Sigmoid colon (tissue), 4 donors: ENCODE measurements at regions not wholly inside any gene's neighbourhood (a gene's known extent, or its start where the extent isn't known, plus 50 kb on each side); places are given as distances from the start of the nearest gene placed in this dataset.

Experiments
- EP300 ChIP-seq, 4 donors: sonication (generic); formaldehyde crosslinking; IDR thresholded peaks; one replicate each; pipeline ENCODE4 v1.6.1; 2017; ENCODE audit warnings: antibody characterized with exemption in 4 of 4
- POLR2A ChIP-seq, 2 donors: fragments of 450-650 bp; IDR thresholded peaks; one replicate each; pipeline ENCODE4 v1.6.1; 2016; ENCODE audit warnings: antibody characterized with exemption in 2 of 2, mild to moderate bottlenecking in 2 of 2, moderate library complexity in 2 of 2
- POLR2AphosphoS5 ChIP-seq, 4 donors: sonication (generic); formaldehyde crosslinking; IDR thresholded peaks; one replicate each; pipeline ENCODE4 v1.6.1; 2017; ENCODE audit warnings: antibody characterized with exemption in 4 of 4
- TF ChIP-seq, protein P1 (sequence below), 4 experiments: fragments of 450-650 bp in 3 of 4; fragments of 200-600 bp in 1 of 4; IDR thresholded peaks; one replicate each; pipeline ENCODE4 v1.5.1; 2016 to 2019; ENCODE audit warnings: antibody characterized with exemption in 4 of 4, mild to moderate bottlenecking in 3 of 4, moderate library complexity in 2 of 4

DNA sequence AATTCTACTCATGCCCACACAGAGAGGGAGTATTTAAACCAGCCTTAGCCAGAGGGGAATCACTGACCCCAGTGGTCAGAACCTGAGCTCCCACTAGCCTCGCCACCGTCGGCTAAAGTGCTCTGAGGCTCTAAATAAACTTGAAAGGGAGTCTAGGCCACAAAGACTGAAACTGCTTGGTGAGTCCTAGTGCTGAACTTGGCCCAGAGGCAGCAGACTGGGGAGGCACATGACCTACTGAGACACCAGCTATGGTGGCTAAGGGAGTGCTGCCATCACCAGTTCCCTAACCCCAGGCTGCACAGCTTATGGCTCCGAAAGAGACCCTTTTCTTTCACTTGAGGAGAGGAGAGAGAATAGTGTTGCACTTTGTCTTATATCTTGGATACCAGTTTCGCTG, 1542.8 kb downstream of the KCNT2 start:
- TF ChIP-seq POLR2A (IDR thresholded peaks at IDR 0.05) (no peak), POLR2AphosphoS5 (IDR thresholded peaks at IDR 0.05) (no peak), EP300 (IDR thresholded peaks at IDR 0.05) (no peak)
- TF ChIP-seq, protein P1, sequence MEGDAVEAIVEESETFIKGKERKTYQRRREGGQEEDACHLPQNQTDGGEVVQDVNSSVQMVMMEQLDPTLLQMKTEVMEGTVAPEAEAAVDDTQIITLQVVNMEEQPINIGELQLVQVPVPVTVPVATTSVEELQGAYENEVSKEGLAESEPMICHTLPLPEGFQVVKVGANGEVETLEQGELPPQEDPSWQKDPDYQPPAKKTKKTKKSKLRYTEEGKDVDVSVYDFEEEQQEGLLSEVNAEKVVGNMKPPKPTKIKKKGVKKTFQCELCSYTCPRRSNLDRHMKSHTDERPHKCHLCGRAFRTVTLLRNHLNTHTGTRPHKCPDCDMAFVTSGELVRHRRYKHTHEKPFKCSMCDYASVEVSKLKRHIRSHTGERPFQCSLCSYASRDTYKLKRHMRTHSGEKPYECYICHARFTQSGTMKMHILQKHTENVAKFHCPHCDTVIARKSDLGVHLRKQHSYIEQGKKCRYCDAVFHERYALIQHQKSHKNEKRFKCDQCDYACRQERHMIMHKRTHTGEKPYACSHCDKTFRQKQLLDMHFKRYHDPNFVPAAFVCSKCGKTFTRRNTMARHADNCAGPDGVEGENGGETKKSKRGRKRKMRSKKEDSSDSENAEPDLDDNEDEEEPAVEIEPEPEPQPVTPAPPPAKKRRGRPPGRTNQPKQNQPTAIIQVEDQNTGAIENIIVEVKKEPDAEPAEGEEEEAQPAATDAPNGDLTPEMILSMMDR (IDR thresholded peaks at IDR 0.05): no peak
